CD4-positive, alpha-beta T cell treated with Interleukin-17A for 4 hours (primary cell): ENCODE measurements at regions not wholly inside any gene's neighbourhood (a gene's known extent, or its start where the extent isn't known, plus 50 kb on each side); places are given as distances from the start of the nearest gene placed in this dataset.

Source experiments
- DNase-seq: peaks from one replicate; pipeline ENCODE4 v3.0.0-alpha.2; 2020; ENCODE audit warnings: mixed read lengths

- no peak for DNase-seq
These were observed 655.3 kb upstream of the ALCAM start for GRCh38 chr3:104711406-104711805.

- DNase-seq, result no peak
These were observed 650.7 kb upstream of the ALCAM start for GRCh38 chr3:104715972-104716371.

- DNase-seq, result no peak
These were observed 648.9 kb upstream of the ALCAM start for GRCh38 chr3:104717828-104718196.

- DNase-seq, result no peak
These were observed 643.7 kb upstream of the ALCAM start for GRCh38 chr3:104723000-104723399.

GRCh38 chr3:104731074-104731473 lies 635.6 kb upstream of the ALCAM start:
- DNase-seq, result no peak

GRCh38 chr3:104734627-104735026 lies 632.1 kb upstream of the ALCAM start:
- DNase-seq, result no peak

GRCh38 chr3:104735691-104736090 lies 631.0 kb upstream of the ALCAM start:
- DNase-seq, result no peak

- DNase-seq, result no peak
These were observed 628.4 kb upstream of the ALCAM start for GRCh38 chr3:104738271-104738670.

- DNase-seq, result no peak
These were observed 625.8 kb upstream of the ALCAM start for GRCh38 chr3:104740874-104741379.

- DNase-seq, result no peak
These were observed 624.7 kb upstream of the ALCAM start for GRCh38 chr3:104742044-104742443.

GRCh38 chr3:104745313-104745712 lies 621.4 kb upstream of the ALCAM start:
- no peak for DNase-seq

GRCh38 chr3:104746056-104746455 lies 620.7 kb upstream of the ALCAM start:
- DNase-seq, result no peak

GRCh38 chr3:104750581-104750980 lies 616.1 kb upstream of the ALCAM start:
- DNase-seq, result no peak

GRCh38 chr3:104755791-104756190 lies 610.9 kb upstream of the ALCAM start:
- DNase-seq, result no peak

- DNase-seq, result no peak
These were observed 603.7 kb upstream of the ALCAM start for GRCh38 chr3:104763007-104763406.

- no peak for DNase-seq
These were observed 602.2 kb upstream of the ALCAM start for GRCh38 chr3:104764496-104764895.

GRCh38 chr3:104768886-104769285 lies 597.8 kb upstream of the ALCAM start:
- DNase-seq, result no peak

- DNase-seq, result no peak
These were observed 587.4 kb upstream of the ALCAM start for GRCh38 chr3:104779324-104779723.

GRCh38 chr3:104781112-104781511 lies 585.6 kb upstream of the ALCAM start:
- DNase-seq, result no peak

- DNase-seq, result no peak
These were observed 580.8 kb upstream of the ALCAM start for GRCh38 chr3:104785947-104786346.

- DNase-seq, result no peak
These were observed 579.4 kb upstream of the ALCAM start for GRCh38 chr3:104787306-104787705.

GRCh38 chr3:104788807-104789206 lies 577.9 kb upstream of the ALCAM start:
- DNase-seq, result no peak

GRCh38 chr3:104791331-104791730 lies 575.4 kb upstream of the ALCAM start:
- no peak for DNase-seq

GRCh38 chr3:104796556-104796955 lies 570.2 kb upstream of the ALCAM start:
- no peak for DNase-seq

- DNase-seq, result no peak
These were observed 561.7 kb upstream of the ALCAM start for GRCh38 chr3:104805042-104805441.

GRCh38 chr3:104805508-104805907 lies 561.2 kb upstream of the ALCAM start:
- no peak for DNase-seq
